ENCODE measurements at regions not wholly inside any gene's neighbourhood (a gene's known extent, or its start where the extent isn't known, plus 50 kb on each side); places are given as distances from the start of the nearest gene placed in this dataset.
"Not testable (repeated sequence)": the region's sequence is repeated elsewhere in the genome, so short reads cannot be mapped to it uniquely, and the experiment has no call there.

DNA sequence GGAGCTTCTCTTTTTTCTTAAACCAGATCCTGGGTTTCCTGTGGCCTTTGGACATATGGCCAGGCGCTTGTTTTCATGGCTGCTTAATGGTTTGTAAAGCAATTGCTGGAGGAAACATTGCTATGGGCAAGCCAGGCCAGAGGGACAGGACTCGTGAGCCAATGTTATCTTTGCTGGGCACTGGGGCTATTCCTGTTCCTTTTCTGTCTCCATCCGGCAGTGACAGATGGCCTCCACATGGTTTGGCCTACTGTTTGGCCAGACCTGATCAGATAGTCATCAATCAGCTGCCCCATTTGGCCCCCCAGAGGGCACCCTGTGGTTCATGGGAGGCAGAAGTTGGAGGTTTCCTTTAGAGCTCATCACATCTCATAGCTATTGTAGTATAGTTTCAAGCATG, 326.1 kb upstream of the ROPN1 start:
- DNase-seq (ENCODE audit: low spot score): no peak

DNA sequence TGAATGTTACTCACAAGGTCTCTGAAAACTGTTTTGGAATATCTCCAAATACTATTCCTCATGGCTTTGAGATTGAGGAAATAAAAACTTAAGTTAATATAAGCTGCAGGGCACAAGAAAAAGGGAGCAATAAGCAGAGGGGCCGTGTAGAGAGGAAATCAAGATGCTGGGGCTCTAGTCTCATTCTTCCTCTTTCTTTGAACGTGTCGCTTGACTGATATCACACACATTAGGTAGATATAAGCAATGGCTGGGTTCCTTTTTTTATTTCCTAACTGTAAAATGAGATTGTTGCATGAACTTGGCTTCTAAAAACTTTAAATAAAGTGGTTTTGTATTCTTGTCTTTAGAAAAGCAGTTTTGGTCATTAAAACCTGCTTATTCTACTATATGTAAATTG, 326.7 kb upstream of the ROPN1 start:
- no peak for DNase-seq (ENCODE audit: low spot score)

DNA sequence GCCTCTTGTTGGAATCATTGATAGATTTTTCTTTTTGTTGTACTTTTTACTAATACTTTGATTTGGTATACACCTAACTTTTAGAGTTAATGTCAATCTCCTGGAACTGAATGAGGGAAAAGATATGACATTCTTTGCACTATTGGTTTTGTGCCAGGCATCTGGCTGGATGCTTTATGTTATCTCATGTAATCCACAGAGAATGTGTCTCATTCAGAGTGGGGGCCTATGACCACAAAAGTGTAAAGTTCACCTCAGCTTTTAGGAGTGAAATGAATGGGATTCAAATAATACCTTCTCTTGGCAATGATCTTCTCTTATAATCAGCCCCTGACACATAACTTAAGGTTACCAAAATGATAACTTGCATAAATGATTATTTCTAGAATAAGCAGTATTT, 329.1 kb upstream of the ROPN1 start:
- no peak for DNase-seq (ENCODE audit: low spot score)

DNA sequence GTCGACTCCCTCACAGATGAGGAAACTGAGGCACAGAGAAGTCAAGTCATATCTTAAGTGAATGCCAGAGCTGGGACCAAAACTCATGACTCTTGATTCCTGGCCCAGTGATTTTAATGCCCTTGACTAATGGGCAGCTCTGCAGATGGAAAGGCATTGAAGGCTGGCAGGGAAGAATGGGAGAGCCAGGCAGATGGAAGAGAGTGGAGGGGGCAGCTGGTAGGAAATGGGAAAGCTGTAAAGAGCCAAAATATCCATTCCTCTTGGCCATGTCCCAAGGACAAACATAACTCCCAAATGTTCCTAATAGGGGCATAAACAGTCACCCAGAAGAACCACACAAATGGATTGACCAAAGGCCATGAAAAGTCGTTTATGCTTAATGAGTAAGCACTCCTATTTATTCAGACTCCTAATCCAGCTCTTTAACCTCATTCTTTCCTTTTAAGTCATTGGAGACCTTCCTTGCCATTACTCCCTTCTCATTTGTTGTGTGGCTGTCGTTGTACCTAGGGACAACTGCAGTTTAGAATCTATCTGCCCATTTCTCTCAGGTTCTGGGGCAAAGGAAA, 330.5 kb upstream of the ROPN1 start:
- no peak for DNase-seq (ENCODE audit: low spot score)

DNA sequence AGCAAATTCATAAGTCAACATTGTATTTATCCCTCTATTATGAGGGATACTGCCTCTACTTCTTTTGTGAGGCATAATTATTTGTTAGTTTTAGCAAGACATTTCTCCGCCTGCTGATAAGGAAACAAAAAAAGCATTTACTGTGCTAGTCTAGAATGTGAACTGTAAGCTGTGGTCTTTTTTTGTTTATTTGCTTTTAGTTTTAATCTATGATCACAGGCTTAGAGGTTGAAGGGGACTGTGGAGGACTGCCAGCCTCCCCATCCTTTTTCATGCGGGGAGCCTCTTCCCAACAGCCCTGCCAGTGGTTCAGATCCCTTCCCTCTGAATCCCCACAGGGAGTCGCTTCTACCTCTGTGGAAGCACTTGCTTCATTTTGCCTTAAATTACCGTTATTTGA, 331.0 kb upstream of the ROPN1 start:
- no peak for DNase-seq (ENCODE audit: low spot score)

DNA sequence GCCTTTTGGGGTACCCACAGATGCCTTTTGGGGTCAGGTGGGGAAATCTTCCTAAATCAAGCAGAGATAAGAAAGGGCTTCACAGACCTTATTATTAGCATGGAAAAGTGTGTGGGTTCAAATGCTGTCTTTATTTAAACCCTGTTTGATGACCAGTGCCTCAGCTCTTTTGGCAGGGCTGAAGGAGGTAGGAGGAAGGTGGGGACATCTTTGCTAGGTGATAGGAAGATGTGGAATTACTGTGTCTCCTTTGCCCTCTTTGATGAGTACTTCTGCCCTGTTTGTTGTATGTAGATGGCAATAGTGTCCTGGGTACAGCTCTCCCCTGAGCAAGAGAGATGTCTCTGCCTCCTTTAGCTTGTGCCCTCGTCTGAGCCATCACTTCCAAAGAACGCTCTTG, 333.3 kb upstream of the ROPN1 start:
- DNase-seq (ENCODE audit: low spot score): no peak

DNA sequence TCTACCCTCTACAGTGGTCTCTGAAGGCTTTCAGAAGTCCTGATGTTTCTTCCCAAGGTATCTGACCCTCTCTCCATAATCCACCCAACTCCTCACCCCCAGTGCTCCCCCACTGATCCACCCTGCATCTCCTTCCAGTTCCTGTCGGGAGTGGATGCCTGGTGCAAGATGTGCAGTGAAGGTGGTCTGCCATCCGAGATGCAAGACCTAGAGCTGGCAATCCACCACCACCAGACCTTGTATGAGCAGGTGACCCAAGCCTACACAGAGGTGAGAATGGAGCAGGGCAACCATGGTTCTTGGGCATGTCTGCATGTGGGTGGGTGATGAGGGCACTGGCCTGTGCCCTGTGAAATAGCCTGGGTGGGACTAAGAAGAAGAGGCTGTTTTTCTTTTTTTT, 337.8 kb upstream of the ROPN1 start:
- DNase-seq (ENCODE audit: low spot score): no peak

DNA sequence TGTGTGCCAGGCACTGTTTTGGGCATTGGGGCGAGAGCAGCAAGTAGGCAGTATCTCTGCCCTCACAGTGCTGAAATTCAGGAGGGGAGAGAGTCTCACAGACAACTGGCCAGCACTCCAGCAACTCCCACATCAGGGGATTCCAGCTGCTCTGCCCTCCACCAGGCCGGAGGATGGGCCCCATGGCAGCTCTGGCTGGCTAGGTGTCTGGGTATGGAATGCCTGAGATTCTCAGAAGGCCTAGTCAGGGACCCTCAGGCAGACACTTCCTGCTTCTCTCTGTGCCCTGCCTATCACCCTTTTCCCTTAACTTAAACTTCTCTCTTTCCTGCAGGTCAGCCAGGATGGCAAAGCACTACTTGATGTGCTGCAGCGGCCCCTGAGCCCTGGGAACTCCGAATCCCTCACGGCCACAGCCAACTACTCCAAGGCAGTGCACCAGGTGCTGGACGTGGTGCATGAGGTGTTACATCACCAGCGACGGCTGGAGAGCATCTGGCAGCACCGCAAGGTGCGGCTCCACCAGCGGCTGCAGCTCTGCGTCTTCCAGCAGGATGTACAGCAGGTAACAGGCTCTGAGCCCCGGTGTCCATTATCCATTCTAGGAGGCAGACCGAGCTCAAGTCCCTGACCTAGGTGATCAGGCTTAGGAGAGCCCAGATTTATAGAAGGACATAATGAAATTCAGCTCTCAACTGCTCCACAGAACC, 342.2 kb upstream of the ROPN1 start:
- no peak for DNase-seq (ENCODE audit: low spot score)

DNA sequence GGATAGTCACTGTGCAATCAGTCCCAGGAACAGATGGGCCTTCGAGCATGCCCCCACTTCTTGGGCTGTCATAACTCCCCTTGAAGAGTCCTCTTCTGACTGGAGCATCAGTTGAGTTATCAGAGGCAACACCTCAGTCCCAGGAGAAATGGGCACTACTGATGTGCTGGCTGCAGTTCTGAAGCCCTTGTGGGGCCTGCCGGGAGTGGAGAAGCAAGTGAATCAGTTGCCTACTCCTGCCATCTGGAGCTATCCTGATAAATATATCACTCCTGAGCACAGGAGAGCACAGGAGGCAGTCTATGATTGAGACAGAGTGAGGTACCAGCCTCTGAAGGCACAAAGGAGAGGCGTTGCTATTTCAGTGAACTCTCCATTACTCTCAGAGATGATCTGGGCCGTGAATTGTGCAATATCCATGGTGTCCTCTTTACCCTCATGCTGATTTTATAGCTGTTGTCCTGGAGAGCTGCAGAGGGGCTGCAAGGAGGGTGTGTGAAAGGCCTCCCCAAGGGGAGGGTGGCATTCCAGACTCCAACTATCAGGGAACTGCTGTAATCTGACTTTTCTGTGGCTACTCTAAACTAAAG, 344.2 kb upstream of the ROPN1 start:
- no peak for DNase-seq (ENCODE audit: low spot score)

DNA sequence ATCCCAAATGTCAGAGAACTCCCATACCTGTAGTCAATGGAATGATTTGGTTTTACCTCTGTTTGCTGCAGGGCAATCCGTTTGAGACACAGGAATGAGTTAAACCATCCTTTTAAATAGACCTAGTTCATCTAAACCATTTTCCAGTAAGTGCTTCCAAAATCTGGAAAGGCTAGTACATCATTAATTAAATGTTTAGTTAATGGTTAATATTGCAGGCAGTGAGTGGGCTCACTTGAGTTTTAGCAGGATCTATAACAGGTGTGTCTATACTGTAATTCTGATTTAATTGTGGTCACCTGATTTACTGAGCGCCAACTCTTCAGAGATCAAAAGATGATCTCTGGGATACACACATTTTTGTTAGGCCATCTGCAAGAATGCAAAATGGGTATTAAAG, 353.9 kb upstream of the ROPN1 start:
- no peak for DNase-seq (ENCODE audit: low spot score)

DNA sequence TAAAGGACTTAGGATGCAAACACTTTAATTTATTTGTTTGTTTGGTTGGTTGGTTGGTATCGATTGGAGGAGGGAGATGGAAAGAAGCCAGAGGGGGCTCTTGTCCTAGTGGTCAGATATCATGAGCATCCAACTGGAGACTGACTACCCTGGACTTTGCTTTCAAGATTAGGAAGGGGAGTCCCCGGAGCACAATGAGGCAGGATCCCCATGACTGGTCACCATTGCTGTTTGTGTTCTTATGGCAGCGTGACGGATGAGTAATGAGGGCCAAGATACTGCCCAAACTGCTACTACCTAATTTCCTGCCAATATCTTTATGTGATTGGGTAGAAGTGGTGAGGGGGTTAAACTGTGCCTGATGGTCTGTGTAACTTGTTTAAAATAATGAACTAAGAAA, 354.6 kb upstream of the ROPN1 start:
- DNase-seq (ENCODE audit: low spot score): no peak

DNA sequence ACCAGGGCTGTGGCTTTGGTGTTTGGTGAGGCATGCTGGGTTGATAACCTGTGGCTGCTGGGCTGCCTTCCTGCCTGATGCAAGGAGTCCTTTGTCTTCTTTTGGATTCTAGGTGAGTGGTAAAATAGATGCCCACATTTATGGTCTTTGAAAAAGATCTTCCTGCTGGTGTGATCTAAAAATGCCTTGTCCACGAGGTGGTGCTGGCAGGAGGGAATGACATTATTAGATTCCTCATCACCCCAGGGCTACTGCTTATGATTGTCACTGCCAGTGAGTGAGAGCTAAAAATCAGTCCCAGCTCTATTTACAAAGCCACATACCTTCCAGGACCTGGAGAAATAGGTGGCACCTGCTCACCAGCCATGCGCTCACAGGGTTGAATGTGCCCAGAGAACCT, 355.5 kb upstream of the ROPN1 start:
- DNase-seq (ENCODE audit: low spot score): no peak

DNA sequence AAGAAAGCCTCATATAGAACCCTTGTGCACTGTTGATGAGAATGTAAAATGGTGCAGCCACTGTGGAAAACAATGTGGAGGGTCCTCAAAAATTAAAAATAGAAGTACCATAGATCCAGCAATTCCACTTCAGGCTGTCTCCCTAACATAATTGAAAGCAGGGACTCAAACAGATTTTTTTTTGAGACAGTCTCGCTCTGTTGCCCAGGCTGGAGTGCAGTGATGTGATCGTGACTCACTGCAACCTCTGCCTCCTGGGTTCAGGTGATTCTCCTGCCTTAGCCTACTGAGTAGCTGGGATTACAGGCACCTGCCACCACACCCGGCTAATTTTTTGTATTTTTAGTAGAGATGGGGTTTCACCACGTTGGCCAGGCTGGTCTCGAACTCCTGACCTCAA, 356.6 kb upstream of the ROPN1 start:
- DNase-seq (ENCODE audit: low spot score): not testable (repeated sequence)

DNA sequence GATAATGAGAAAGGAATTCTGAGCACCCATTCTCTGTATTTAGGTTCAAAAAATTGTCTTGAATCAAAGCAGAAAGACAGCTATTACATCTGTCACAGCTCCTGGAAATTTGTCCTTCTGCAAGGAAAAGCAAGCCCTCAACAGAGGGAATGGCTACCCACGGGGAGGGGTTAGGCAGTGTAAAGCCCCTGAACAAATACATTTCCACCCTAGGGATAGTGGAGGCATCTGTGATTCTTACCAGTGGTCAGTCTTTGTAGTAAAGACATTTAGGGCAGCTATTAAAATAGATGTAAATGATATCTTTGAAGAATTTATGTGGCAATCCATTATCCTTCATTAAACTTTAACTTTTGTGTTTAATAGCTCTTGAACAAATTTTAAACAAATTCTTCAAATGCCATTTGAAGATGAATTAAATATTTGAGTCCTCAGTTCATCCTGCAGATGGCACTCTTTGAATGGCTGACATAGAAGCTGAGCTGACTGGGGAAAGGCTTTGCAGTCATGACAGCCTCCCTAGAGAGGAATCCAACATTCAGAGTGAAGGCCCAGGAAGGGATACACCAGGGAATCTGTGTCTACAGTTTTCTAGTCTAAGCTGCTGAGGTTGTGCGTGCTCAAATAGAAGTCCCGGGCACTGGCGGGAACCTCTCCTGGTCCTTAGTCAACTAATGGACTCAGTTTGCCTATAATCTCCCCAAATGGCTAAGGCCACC, 359.7 kb upstream of the ROPN1 start:
- DNase-seq (ENCODE audit: low spot score): peak; percentile 83

DNA sequence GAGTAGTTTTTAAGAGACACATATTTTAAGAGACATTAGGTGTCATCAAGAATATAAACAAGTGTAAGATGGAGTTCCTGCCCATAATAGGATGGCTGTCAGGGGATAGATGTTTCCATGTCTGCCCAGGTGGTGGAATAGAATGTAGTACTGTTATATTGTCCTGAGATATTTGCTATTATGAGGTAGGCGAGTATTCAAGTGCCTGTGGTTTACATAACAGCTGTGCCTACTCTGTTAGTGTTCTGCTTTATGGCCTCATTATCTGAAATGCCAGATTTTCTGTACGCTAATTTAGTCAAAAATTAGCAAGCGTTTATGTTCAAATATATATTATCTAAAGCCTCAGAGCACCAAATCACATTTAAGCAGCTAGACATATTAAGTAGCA, 360.2 kb upstream of the ROPN1 start:
- DNase-seq (ENCODE audit: low spot score): no peak

DNA sequence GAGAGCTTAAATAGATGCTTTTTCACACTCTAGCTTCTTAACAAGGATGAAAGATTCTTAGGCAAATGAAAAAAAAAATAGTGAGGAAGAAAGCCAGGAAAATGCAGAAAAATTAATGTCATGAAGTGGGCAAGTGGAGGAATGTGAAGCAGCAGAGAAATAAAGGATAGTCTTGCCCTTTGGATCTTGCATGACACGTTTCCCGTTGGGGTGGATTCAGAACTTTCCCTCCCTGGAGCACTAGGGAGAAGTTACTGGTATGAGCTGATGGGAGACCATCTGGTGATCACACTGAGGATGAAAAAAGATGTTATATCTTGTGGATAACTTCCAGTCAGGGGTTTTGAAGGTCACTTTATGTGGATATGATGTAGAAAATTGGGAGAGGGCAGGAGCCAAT, 361.8 kb upstream of the ROPN1 start:
- no peak for DNase-seq (ENCODE audit: low spot score)

DNA sequence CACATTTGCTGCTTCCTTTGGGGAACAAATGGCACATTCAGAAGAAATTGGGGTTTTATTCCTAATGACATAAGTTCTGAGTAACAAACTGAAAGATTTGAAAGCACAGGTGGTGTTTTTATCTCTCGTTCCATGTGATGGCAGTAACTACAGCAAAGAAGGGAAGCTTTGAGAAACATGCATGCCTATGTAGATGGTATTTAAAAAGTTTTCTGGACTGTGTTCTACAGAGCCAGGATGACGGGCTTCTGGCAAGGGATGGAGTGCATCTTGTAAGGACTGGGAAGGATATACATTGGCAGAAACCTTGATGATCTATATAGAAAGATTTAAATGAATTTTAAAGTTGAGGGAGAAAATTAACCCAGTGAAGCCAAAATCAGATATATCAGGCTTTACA, 362.2 kb upstream of the ROPN1 start:
- DNase-seq (ENCODE audit: low spot score): no peak

DNA sequence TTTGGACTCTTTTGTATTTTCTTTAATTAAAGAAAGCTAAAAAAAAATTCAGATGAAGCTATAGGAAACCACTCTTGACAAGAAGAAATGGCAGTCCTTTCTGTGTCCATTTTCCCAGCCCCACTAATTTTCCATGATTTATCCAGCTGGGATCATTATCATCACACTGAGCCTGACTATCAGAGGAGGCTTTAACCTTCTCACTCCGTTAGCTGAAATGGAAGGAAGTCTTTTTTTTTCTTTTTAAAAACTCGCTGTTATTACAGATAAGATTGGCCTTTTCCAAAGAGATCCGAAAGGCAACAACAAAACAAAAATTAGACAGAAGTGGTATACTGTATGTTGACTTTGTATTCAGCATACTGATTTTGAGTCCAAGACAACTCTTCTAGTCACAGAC, 366.2 kb upstream of the ROPN1 start:
- DNase-seq (ENCODE audit: low spot score): no peak

DNA sequence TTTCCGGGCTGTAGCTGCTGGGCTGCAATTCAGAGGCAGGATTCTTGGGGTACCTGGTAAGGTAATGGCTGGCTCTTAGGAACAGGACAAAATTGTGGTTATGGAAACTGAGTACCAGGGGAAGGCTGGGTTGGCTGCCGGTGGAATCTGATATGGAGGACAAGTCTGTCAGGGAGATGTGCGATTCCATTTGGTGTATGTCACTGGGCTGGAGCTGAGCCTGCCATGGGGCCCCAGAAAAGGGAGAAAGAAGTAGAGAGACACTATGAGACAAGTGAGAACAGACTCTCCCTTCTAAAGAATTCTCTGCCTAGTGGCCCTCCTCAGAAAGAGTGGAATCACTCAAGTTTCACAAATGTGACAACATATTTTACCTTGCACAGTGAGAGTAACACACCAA, 368.2 kb upstream of the ROPN1 start:
- DNase-seq (ENCODE audit: low spot score): no peak

DNA sequence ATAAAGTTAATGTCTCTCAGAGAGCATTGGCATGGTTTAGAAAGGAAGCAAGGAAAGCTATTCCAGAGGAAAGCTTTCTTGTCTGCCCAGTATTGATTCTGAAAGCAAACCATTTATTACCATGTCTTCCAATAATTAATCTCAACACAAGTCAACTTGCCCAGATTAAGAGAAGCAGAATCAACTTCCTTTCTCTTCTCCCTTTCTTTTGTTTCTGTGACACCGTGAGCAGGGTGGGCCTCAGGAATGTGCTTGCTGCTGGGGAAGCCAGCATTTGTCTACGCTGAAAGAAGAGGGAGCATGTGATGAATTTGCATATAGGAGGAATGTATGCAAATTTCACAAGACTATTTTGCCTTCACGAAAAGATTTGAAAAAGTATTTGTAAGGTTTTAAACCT, 368.6 kb upstream of the ROPN1 start:
- DNase-seq (ENCODE audit: low spot score): no peak

DNA sequence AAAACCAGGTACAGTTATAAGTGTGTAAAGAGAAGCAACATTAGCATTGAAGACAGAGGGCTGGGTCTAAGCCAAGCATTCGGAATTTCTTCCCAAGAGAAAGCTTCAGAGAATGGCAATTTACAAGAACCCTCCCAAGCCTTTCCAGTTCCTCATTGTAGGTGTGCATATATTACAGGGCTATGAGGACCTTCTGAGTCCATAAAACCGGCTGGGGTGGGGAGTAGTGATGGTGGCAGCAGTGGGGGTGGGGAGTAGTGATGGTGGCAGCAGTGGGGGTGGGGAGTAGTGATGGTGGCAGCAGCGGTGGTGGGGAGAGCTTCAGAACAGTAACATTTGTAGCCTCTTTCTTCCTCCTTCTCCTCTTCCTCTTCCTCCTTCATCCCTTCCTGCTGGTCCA, 368.7 kb upstream of the UMPS start:
- DNase-seq (ENCODE audit: low spot score): no peak

DNA sequence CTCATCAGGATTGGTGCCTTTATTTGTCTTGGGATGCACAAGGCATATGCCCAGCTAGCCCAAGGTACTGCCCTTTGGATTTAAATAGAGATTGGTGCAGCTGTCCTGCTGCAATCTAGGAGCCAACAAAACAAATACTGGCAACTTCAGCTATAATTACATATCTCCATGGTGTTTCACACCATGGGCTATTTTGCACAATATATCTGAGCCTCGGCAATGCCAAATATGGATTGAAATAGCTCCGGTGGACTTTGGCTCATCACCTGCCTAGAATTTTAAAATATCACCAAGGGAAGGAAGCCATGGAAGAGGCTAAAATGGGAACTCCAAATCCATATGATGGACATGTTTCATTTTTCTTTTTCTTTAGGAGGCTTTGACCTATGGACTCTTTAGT, 367.8 kb upstream of the UMPS start:
- no peak for DNase-seq (ENCODE audit: low spot score)

DNA sequence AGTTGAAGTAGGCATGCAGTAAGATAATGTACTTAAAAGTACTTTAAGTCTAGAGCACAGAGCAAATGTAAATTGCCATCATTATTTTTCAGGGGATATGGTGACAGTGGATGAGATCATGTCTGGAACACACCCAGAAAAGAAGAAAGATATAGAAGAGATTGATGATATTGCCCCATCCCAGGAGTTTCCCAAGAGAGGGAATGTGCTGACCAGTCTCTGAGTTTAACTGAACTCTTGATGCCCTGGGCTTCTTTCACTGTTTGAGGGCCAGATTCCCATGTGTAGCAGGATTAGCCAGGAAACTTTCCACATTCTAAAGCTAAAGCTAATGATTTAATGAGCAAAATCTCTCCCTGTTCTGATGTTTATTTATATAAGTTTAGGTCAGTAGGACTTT, 366.8 kb upstream of the UMPS start:
- peak; percentile 18 for DNase-seq (ENCODE audit: low spot score)
